Astrocyte (in vitro differentiated cells and primary cell): ENCODE measurements at regions not wholly inside any gene's neighbourhood (a gene's known extent, or its start where the extent isn't known, plus 50 kb on each side); places are given as distances from the start of the nearest gene placed in this dataset.

Experiments used
- DNase-seq: peaks from one replicate; pipeline ENCODE4 v3.0.0-alpha.2; 2010; ENCODE audit warnings: low read depth
- FAIRE-seq: peaks from 2 replicates; lab custom pipeline; 2011; peaks lifted over from hg19 to GRCh38; lab: Jason Lieb, UNC
- H2AFZ ChIP-seq: 2 replicates; pipeline ENCODE4 v1.6.0; 2012; ENCODE audit warnings: low read depth, low read length, inconsistent platforms
- H3K27ac ChIP-seq: 2 replicates; pipeline ENCODE4 v1.5.1; 2011; ENCODE audit warnings: low read depth, low read length, inconsistent platforms
- H3K27me3 ChIP-seq: 2 replicates; pipeline ENCODE4 v1.6.0; 2011; ENCODE audit warnings: low read length, inconsistent platforms; ENCODE audit not compliant: insufficient read depth
- H3K36me3 ChIP-seq: 2 replicates; pipeline ENCODE4 v1.5.1; 2011; ENCODE audit warnings: low read length, inconsistent platforms; ENCODE audit not compliant: insufficient read depth
- H3K4me1 ChIP-seq: 2 replicates; pipeline ENCODE4 v1.5.1; 2011; ENCODE audit warnings: low read length, inconsistent platforms; ENCODE audit not compliant: insufficient read depth
- H3K4me2 ChIP-seq: 2 replicates; pipeline ENCODE4 v1.6.0; 2012; ENCODE audit warnings: low read length, inconsistent platforms
- H3K4me3 ChIP-seq: 2 replicates; pipeline ENCODE4 v1.5.1; 2011; ENCODE audit warnings: low read depth, mild to moderate bottlenecking, low read length, inconsistent platforms; ENCODE audit not compliant: insufficient read depth
- H3K79me2 ChIP-seq: 2 replicates; pipeline ENCODE4 v1.6.0; 2012; ENCODE audit warnings: mild to moderate bottlenecking, low read length, inconsistent platforms; ENCODE audit not compliant: insufficient read depth
- H3K9ac ChIP-seq: 2 replicates; pipeline ENCODE4 v1.6.0; 2012; ENCODE audit warnings: mild to moderate bottlenecking, low read length, inconsistent platforms
- H3K9me3 ChIP-seq: 2 replicates; pipeline ENCODE4 v1.5.1; 2012; ENCODE audit warnings: low read depth, mild to moderate bottlenecking, low read length, inconsistent platforms; ENCODE audit not compliant: insufficient read depth
- H4K20me1 ChIP-seq: 2 replicates; pipeline ENCODE4 v1.6.0; 2012; ENCODE audit warnings: low read length, inconsistent platforms; ENCODE audit not compliant: insufficient read depth
- H3K27ac Mint-ChIP-seq: one replicate; pipeline ENCODE4 v1.8.0; 2021; ENCODE audit warnings: mild to moderate bottlenecking, mixed read lengths; ENCODE audit not compliant: unreplicated experiment
- H3K27me3 Mint-ChIP-seq: one replicate; pipeline ENCODE4 v1.8.0; 2021; ENCODE audit warnings: low read depth, mixed read lengths; ENCODE audit not compliant: unreplicated experiment
- H3K36me3 Mint-ChIP-seq: one replicate; pipeline ENCODE4 v1.8.0; 2021; ENCODE audit warnings: low read depth, mixed read lengths; ENCODE audit not compliant: unreplicated experiment
- H3K4me1 Mint-ChIP-seq: one replicate; pipeline ENCODE4 v1.8.0; 2021; ENCODE audit warnings: low read depth, mixed read lengths; ENCODE audit not compliant: unreplicated experiment
- H3K4me3 Mint-ChIP-seq: one replicate; pipeline ENCODE4 v1.8.0; 2021; ENCODE audit warnings: mild to moderate bottlenecking, moderate library complexity, mixed read lengths; ENCODE audit not compliant: unreplicated experiment
- H3K9me3 Mint-ChIP-seq: one replicate; pipeline ENCODE4 v1.8.0; 2021; ENCODE audit warnings: mild to moderate bottlenecking, mixed read lengths; ENCODE audit not compliant: unreplicated experiment
- EZH2 ChIP-seq: IDR thresholded peaks from 2 replicates; pipeline ENCODE4 v1.6.1; 2012; ENCODE audit warnings: mild to moderate bottlenecking, low read length, inconsistent platforms; ENCODE audit not compliant: insufficient read depth
- TF ChIP-seq, protein P1 (sequence below): IDR thresholded peaks from 2 replicates; pipeline ENCODE4 v1.5.1; 2011; ENCODE audit warnings: low read depth, mild to moderate bottlenecking, inconsistent platforms, low read length, moderate library complexity; ENCODE audit not compliant: insufficient read depth

DNA sequence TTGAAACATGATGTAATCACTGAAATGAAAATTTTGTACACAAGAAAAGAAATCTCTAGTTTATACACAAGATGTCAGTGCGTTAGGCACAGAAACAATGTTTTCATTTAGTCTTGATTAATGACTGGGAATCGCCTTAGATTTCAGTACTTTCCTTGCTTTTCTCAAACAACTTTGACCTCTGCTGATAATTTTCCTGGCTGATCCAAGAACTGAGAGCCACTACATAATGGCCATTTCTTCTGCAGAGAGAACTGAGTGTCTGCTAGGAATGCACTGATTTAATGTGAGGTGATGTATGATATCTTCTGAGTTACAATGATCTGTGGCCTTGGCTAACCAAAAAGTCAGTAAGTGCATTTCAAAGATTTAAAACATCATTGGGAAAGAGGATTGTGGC, 308.1 kb downstream of the CTH start:
- no peak for FAIRE-seq
- Histone ChIP-seq H3K27ac (no peak overlapping the region), H3K79me2 (no peaks in the 10 kb centered on the region), H4K20me1 (no peaks in the 10 kb centered on the region), H3K4me3 (no peak overlapping the region), H3K4me2 (no peak overlapping the region), H3K9ac (no peak overlapping the region), H3K36me3 (no peaks in the 10 kb centered on the region), H3K4me1 (no peaks in the 10 kb centered on the region), H3K27me3 (no peaks in the 10 kb centered on the region), H3K9me3 (no peaks in the 10 kb centered on the region), H2AFZ (no peak overlapping the region)
- Mint-ChIP-seq H3K27me3 (no peaks in the 10 kb centered on the region), H3K36me3 (no peaks in the 10 kb centered on the region), H3K9me3 (no peaks in the 10 kb centered on the region), H3K4me1 (peaks cover 1% of the 10 kb centered on the region), H3K4me3 (no peak overlapping the region), H3K27ac (no peak overlapping the region)
- TF ChIP-seq, protein P1, sequence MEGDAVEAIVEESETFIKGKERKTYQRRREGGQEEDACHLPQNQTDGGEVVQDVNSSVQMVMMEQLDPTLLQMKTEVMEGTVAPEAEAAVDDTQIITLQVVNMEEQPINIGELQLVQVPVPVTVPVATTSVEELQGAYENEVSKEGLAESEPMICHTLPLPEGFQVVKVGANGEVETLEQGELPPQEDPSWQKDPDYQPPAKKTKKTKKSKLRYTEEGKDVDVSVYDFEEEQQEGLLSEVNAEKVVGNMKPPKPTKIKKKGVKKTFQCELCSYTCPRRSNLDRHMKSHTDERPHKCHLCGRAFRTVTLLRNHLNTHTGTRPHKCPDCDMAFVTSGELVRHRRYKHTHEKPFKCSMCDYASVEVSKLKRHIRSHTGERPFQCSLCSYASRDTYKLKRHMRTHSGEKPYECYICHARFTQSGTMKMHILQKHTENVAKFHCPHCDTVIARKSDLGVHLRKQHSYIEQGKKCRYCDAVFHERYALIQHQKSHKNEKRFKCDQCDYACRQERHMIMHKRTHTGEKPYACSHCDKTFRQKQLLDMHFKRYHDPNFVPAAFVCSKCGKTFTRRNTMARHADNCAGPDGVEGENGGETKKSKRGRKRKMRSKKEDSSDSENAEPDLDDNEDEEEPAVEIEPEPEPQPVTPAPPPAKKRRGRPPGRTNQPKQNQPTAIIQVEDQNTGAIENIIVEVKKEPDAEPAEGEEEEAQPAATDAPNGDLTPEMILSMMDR: no peak
- no peak for TF ChIP-seq EZH2
- DNase-seq: no peak

DNA sequence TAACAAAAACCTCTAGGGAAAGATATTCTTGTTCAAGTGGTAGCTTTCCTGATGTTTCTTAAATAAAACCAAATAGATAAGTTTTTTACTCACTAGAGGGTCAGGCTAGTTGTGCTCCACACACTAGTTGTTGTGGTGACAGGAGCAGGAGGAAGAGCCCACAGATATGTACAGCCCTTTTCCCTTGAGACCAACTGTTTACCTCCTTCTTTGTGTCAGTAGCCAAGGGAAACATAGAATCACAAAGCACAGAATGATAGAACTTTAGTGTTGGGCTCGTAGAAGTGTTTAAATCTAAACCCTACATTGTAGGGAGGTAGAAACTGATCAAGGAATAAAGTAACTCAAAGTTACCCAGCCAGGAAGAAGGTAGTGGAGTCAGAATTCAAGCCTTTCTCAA, 309.0 kb downstream of the CTH start:
- H3K4me1 ChIP-seq: no peaks in the 10 kb centered on the region
- FAIRE-seq (no peak), DNase-seq (no peak)
- H2AFZ ChIP-seq: no peak overlapping the region
- H3K27me3 ChIP-seq: no peaks in the 10 kb centered on the region
- Mint-ChIP-seq H3K9me3 (peaks cover 2% of the 10 kb centered on the region), H3K4me3 (no peak overlapping the region), H3K27me3 (no peaks in the 10 kb centered on the region), H3K36me3 (no peaks in the 10 kb centered on the region), H3K27ac (no peak overlapping the region), H3K4me1 (peaks cover 1% of the 10 kb centered on the region)
- H3K9ac ChIP-seq: no peak overlapping the region
- H3K4me2 ChIP-seq: no peak overlapping the region
- H4K20me1 ChIP-seq: no peaks in the 10 kb centered on the region
- no peak overlapping the region for H3K27ac ChIP-seq
- no peaks in the 10 kb centered on the region for H3K36me3 ChIP-seq
- H3K4me3 ChIP-seq: no peak overlapping the region
- no peak for TF ChIP-seq EZH2
- TF ChIP-seq, protein P1: no peak
- no peaks in the 10 kb centered on the region for H3K79me2 ChIP-seq
- no peaks in the 10 kb centered on the region for H3K9me3 ChIP-seq

DNA sequence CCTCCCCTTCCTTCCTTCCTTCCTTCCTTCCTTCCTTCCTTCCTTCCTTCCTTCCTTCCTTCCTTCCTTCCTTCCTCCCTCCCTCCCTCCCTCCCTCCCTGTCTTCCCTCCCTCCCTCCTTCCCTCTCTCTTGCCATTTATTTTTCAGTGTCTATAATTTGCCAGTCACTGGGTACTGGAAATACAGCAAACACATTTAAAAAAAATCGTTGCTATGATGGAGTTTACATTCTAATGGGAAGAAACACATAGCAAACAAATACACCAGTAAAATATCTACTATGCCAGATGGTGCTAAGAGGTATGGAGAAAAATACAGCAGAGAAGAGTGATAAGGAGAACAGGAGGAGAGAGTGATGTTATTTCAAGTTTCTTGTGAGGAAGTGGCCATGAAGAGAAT, 309.5 kb downstream of the CTH start:
- H2AFZ ChIP-seq: no peak overlapping the region
- no peaks in the 10 kb centered on the region for H3K27me3 Mint-ChIP-seq
- H3K9me3 Mint-ChIP-seq: peaks cover 5% of the 10 kb centered on the region
- no peaks in the 10 kb centered on the region for H3K27me3 ChIP-seq
- FAIRE-seq (no peak), DNase-seq (no peak)
- no peak overlapping the region for H3K4me3 ChIP-seq
- H3K4me1 ChIP-seq: no peaks in the 10 kb centered on the region
- no peak overlapping the region for H3K9ac ChIP-seq
- H3K4me2 ChIP-seq: no peak overlapping the region
- H3K4me3 Mint-ChIP-seq: no peak overlapping the region
- no peaks in the 10 kb centered on the region for H3K79me2 ChIP-seq
- H3K36me3 ChIP-seq: no peaks in the 10 kb centered on the region
- H4K20me1 ChIP-seq: no peaks in the 10 kb centered on the region
- no peaks in the 10 kb centered on the region for H3K36me3 Mint-ChIP-seq
- H3K27ac ChIP-seq: no peak overlapping the region
- no peak for TF ChIP-seq EZH2
- TF ChIP-seq, protein P1: no peak
- H3K9me3 ChIP-seq: no peaks in the 10 kb centered on the region
- H3K4me1 Mint-ChIP-seq: peaks cover 1% of the 10 kb centered on the region
- no peak overlapping the region for H3K27ac Mint-ChIP-seq
